Stimulated activated CD4-positive, alpha-beta T cell treated with anti-CD3 and anti-CD28 coated beads, Interleukin-15, amount 100 ng/mL, for 24 hours (primary cell): ENCODE measurements at regions not wholly inside any gene's neighbourhood (a gene's known extent, or its start where the extent isn't known, plus 50 kb on each side); places are given as distances from the start of the nearest gene placed in this dataset.
"Not testable (repeated sequence)": the region's sequence is repeated elsewhere in the genome, so short reads cannot be mapped to it uniquely, and the experiment has no call there.

Source experiments
- DNase-seq: peaks from one replicate; pipeline ENCODE4 v3.0.0-alpha.2; 2020

GRCh38 chr2:145925591-145925990 is 1405.7 kb upstream of the ZEB2 start:
- DNase-seq: no peak

DNA sequence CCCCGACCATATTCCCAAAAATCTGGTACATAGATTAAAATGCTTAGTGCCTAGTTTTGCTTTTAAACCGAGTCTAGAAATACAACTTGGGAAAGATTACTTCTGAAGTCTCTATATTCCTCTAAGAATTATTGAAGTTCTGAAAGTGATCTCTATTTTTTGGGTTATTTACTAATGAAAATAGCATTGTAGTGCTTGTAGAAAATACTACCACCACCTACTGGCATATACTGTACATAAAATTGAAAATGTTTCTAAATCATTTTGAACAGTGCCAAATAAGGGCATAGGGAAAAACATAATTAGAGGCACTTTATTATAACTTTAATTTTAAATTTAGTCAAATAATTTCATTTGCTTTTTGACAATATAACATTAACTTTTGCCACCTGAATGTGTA is 1399.6 kb upstream of the ZEB2 start:
- no peak for DNase-seq

DNA sequence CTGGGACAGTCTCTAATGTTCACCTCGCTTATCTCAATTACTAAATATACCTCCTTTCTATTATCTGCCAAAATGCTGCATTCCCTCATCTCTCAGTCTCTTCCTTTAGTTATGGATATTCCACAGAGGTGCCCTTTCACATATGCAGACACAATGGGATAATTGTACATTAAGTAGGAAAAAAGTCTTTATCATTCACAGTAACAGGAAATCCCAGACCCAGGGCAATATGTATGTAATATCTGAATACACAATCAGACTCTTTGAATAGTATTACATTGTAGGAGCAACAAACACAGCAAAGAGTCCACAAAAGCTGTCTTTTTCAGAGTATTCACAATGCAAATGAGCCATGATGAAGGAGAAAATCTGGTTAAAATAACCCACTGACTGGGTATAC is 1399.0 kb upstream of the ZEB2 start:
- no peak for DNase-seq

DNA sequence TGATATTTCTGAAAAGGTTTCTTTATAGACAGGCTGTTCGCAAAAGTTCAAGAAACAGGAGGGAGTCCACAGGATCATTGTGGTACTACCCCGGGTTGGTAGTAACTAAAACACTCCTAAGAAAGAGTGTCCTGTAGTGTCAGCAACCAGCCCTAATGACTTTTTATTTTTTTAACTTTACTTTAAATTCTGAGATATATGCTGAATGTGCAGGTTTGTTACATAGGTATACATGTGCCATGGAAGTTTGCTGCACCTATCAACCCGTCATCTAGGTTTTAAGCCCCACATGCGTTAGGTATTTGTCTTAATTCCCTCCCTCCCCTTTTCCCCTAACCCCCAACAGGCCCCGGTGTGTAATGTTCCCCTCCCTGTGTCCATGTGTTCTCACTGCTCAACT is 1396.9 kb upstream of the ZEB2 start:
- DNase-seq: no peak

DNA sequence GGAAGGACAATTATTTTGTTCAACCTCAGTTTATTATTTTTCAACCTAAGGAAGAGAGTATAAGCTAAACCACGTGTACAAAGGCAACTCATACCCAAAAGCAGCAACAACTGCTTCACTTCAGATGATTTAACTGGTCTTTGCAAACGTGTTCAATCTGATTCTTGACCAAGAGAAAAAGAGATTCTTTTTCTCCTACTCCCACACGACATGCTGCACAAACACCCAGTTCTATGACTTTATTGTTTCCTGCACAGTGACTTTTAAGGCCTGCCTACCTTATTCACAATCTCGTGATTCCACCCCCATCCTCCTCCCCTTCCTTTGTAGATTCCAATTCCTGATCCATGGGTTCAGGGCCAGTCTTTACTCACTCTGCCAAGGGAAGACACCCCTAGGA is 1394.8 kb upstream of the ZEB2 start:
- DNase-seq: no peak

DNA sequence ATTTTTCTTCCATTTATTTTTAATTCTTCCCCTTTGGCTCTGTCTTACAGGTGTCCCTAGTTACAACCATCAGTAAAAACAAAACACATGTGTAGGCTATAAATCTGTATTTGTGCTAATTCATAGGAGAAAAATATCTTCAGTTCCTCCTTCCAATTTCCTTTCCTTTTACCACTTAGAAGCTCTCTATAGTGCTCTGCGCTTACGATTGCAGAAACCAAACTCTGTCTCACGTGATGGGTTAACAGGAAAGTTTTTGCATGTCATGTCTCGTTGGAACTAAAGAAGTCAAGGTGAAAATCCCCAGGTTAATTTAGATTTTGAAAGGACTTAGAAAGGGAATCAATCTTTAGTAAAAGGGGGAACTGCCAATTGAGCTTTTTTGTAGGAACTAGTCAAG is 1390.5 kb upstream of the ZEB2 start:
- DNase-seq: no peak

- no peak for DNase-seq
These were observed 1389.8 kb upstream of the ZEB2 start for GRCh38 chr2:145909766-145910165.

GRCh38 chr2:145909175-145909755 is 1389.3 kb upstream of the ZEB2 start:
- no peak for DNase-seq

GRCh38 chr2:145906354-145906753 is 1386.4 kb upstream of the ZEB2 start:
- no peak for DNase-seq

- no peak for DNase-seq
These were observed 1385.5 kb upstream of the ZEB2 start for GRCh38 chr2:145905371-145905770.

GRCh38 chr2:145897151-145897550 is 1377.2 kb upstream of the ZEB2 start:
- no peak for DNase-seq

DNA sequence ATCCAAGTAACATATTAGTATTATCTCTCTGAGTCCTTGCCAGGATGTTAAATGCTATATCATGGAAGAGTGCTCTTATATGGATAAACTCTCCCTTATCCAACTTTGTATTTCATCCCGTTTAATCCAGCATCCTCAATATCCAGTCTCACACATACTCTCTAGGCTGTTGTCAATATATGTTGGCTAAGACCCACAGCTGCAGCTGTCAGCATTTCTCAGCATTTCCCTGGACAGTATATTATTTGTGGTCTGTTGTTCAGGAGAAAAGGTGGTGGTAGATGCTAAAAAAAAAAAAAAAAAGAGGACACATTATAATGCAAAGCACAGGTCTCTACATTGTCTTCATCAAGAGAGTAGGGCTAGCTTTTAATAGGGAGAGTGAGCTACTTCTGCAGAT is 1368.0 kb upstream of the ZEB2 start:
- DNase-seq: no peak

GRCh38 chr2:145880997-145881396 is 1361.1 kb upstream of the ZEB2 start:
- not testable (repeated sequence) for DNase-seq

GRCh38 chr2:145875016-145875415 is 1355.1 kb upstream of the ZEB2 start:
- no peak for DNase-seq

DNA sequence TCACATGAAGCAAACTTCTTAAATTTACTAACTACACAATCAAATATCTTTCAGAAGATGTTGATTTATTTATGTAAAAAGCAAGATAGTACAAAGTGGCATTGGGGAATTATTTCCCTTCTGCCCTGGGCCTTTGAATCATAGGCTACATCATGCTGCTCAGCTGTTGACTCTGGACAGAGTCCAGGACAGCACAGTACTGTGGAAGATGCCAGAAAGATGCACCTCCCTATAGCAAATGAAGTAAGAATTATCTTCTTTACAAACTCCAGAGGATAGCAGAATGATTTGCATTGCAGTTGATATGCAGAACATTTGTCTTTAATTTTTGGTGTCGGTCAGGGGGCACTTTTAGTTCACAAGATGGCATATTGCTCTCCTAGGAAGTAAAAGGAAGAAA is 1354.5 kb upstream of the ZEB2 start:
- no peak for DNase-seq

DNA sequence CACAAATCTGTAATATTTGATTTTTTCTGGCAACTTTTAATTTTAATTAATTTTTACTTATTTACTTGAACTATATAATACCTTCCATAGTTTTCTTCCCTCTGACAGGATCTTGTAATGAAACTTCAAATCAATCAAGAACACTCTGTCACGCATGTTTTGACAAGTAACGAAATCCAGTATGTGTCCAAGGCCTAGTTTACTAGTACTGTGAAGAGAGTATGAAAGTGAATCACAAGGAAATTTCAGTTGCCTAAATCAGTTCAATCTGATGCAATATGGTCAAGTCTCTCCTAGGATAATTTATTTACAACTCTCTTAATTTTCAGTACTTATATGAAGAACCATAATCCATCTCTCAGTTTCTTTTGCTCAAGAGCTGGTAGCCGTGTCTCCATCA is 1344.6 kb upstream of the ZEB2 start:
- DNase-seq: no peak

GRCh38 chr2:145861940-145862339 is 1342.0 kb upstream of the ZEB2 start:
- DNase-seq: no peak

DNA sequence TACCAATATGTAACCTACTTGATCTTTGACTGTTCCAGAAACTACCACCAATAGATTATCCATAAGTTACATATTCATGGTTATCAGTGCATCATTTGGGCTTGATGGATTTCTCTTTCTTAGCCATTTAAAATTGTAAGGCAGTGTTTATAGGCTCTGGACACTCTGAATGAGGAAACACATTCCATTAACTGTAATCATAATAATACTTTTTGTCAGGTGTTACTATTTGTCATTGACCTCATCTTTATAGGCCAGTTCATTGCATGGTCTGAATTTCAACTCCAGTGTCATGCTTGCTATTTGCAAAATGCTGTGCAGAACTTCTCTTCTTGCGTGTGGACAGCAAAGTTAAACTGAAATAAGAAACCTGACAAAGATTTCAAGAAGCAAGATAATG is 1340.2 kb upstream of the ZEB2 start:
- no peak for DNase-seq

- no peak for DNase-seq
These were observed 1335.2 kb upstream of the ZEB2 start for GRCh38 chr2:145855142-145855541.

GRCh38 chr2:145854039-145854755 is 1334.3 kb upstream of the ZEB2 start:
- no peak for DNase-seq

DNA sequence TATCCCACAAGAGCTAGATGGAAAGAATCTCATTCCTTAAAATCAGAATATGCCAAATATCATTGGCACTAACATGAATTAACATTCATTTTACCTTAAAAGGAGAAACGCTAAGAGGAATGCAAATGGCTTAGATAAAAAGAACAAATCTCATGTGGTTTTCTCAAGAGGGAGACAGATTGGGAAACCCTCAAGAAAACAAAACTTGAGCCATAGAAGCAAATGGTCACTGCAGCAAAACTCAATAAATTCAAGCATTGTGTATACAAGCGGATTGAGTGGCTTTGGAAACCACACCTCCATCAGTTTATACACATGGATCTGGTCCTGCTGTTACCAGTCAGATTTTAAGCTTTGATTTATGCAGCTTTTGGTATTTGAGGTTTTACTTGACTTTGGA is 1331.8 kb upstream of the ZEB2 start:
- DNase-seq: no peak

DNA sequence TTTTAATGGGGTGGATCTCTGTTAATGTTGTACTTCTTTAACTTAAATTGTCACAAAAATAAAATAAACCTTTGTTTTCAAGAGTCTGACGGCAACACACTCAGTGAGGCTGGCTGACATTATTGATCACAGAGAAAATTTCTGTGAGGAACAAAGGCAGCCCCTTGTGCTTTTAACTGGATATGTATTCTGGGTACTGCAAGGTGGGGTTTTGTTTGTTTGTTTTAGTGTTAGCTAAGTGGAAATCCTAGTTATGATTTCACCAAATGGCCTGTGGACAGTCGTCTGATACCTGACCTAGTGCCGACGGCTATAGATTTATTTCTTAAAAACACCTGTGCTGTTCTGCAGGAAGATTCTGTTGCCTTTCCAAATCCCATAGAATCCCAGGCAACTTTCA is 1329.5 kb upstream of the ZEB2 start:
- no peak for DNase-seq

GRCh38 chr2:145846982-145847381 is 1327.1 kb upstream of the ZEB2 start:
- DNase-seq: no peak

GRCh38 chr2:145845923-145846322 is 1326.0 kb upstream of the ZEB2 start:
- DNase-seq: no peak

GRCh38 chr2:145845207-145845894 is 1325.4 kb upstream of the ZEB2 start:
- DNase-seq: no peak
